GM18873 (cell line): ENCODE measurements at regions not wholly inside any gene's neighbourhood (a gene's known extent, or its start where the extent isn't known, plus 50 kb on each side); places are given as distances from the start of the nearest gene placed in this dataset.
A peak's percentile ranks its signal among the peaks of the same experiment; 100 is the strongest.
"Not testable (repeated sequence)": the region's sequence is repeated elsewhere in the genome, so short reads cannot be mapped to it uniquely, and the experiment has no call there.

ENCODE experiments used
- ATAC-seq: cut with Tn5 transposase; IDR thresholded peaks from one replicate; pipeline ENCODE4 v1.9.1; 2021; ENCODE audit warnings: mild to moderate bottlenecking, moderate library complexity, moderate number of reproducible peaks; ENCODE audit not compliant: unreplicated experiment, low FRiP score

DNA sequence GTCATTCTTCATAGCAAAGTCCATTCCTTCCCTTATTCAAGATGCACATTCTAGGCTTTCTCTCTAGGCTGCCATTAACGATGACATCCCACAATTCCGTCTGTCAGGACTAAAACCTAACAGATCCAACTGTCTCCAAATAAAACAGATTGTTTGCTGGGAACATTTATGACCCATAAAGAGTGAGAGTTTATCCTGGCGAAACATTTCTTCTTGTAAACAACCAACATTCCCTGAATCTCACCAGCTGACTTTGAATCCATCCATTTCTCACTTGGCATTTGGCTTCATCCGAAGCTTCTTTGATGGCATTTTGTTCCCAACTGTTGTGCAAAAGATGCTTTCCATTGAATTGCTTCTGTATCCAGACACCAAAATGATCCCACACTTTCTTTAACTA, 93.1 kb downstream of the OLIG3 start:
- no peak for ATAC-seq

DNA sequence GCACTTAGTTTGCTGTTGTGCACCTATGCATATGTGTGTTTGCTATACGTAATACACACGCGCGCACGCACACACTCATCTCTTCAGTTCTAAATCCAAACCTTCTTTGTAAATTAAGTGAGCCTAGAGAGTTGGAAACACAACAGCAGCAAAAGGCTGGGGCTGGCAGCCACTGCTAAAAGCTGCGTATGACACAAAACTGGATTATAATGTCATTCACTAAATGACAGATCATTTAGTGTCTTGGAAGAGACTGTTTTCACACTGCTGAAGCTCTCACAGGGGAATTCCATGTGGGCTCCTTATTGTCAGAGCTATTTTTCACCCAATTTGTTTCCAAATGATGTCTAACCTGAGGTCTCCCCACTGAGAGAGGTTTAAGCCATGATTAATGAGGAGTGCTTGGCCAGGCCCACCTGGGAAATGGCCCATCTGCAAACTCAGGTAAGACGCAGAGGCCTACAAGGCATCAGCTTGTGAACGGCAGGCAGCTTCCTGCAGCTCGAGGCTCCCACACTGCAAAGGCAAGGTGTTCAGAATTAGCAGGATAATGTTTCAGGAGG, 94.2 kb downstream of the OLIG3 start:
- no peak for ATAC-seq

GRCh38 chr6:137395316-137395715, 98.9 kb downstream of the OLIG3 start:
- ATAC-seq, result no peak

DNA sequence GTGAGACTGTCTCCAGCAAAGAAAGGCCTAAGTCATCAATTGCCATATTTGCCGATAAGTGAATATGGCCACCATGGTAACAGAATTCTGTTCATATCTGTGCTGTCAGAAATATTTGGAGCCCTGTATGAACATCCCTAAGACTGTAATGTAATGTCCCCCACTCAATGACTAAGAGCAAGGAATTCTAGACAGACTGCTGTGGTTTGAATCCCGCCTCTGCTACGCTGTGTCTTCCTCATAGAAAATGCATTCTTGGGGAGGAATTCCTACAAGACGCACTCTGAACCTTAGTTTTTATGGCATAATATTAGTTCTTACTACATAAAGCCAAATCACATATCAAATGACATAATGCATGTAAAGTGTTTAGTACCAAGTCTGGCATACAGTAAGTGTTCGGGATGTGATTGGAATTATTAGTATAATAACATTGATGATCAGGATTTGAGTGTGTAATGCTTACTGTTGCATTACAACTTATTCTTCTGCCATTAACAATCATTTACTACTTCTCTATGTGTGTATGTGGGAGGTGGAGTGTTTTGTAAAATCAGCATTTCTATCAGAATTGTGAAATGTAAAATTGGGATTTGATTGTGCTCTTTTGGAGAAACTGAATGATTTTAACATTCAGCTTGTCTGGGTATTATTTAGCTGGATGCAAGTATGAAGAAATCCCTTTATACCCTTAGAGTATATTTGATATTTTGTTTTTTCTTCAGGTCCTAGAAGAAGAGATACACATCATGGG, 103.0 kb downstream of the OLIG3 start:
- no peak for ATAC-seq

DNA sequence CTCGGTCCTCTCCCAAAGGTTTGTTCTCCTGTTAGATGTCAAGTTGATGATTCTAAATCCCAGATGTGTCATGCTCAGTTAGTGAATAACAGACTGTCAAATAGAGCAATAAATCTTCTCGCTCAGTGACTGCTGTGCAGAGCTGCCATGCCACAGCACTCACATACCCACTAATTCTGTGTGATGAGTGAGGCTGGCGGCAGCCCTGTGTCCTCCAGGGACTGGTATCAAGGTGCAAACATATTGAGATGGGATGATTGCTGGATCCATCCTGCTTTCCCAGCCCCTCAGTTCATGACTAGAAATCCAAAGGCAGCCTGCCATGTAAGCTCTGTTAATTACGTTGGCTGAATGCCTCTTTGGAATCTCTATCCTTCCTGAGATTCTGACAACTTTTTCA, 103.9 kb downstream of the OLIG3 start:
- no peak for ATAC-seq

DNA sequence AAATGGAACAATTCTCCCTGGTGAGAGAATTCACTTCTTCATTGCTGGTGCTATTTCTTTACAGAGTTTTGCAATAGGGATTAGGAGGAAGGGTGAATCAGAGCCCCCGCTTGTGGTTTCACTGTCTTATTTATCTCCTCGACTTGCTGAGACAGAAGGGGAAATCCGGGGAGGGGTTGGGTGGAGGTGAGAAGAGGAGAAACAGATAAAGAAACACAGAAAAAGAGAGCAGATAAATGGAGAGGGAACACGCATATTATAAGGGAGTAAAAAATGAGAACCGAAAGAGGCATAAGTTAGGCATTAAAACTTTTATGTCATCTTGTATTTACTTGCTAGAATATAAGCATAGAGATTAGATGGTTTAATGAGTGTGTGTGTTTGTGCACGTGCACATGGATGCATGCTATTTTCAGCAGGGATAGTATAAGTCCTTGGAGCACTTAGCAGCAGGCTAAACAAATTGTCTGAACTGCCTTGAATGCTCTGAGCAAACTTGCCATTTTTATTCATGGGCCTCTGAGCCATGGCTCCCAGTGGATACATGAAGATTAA, 105.0 kb downstream of the OLIG3 start:
- peak; percentile 46 for ATAC-seq

DNA sequence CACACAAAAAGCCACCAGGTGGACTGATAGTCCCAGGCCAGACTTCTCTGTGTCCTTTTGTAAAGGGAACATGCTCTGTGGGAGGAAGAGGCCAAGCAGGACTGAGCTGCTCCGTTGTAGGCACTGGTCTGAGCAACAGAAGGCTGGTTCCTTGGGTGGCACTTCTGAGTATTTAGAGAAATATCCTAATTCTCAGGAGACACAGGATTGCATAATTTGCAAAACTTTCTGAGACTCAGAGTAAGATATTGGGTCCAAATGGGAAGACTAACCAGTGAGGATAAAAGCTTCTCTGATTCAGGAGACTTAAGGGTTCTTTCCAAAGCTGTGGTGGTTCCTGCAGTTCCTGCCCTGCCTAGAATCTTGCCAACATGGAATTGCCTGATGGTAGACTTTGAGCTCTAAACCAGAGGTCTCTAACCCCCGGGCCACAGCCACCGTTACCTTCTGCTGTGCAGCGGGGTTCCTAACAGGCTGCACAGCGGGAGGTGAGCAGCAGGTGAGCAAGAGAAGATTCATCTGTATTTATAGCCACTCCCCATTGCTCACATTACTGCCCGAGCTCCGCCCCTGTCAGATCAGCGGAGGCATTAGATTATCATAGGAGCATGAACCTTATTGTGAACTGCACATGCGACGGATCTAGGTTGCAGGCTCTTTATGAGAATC, 107.0 kb downstream of the OLIG3 start:
- ATAC-seq, result no peak

- ATAC-seq, result not testable (repeated sequence)
These were observed 110.9 kb downstream of the OLIG3 start for GRCh38 chr6:137383287-137383686.

DNA sequence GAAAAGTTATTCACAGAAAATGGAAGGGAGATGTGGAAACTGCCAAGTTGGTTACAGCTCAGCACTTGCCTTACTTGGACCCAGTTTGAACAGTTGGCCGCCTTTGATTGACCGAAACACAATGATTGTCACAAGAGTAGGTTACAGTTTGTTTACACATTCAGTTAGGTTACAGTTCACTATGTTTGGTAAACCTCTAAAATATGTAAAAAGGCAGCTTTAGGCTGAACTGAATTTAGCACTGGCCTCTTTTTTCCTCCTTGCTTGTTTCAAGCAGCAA, 116.2 kb downstream of the OLIG3 start:
- ATAC-seq, result no peak

DNA sequence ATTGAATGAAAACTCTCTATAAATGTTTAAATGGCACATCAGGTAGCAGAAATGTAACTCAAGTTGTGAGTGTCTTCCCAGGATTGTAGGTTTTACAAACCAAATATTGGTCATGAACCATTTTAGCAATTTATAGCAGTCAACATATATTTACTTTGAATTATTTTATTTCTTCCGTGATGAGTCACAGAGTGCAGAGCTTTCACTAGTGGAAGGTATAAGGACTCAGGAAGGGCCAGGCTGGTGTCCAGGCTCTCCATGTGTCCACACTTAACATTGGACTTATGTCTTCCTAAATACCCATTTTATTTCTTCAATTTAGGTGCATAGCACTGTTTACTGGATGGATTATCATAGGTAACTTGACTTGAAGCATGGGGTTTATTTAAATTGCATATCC, 120.9 kb downstream of the OLIG3 start:
- ATAC-seq, result no peak

- ATAC-seq, result no peak
These were observed 121.7 kb downstream of the OLIG3 start for GRCh38 chr6:137372532-137372931.

DNA sequence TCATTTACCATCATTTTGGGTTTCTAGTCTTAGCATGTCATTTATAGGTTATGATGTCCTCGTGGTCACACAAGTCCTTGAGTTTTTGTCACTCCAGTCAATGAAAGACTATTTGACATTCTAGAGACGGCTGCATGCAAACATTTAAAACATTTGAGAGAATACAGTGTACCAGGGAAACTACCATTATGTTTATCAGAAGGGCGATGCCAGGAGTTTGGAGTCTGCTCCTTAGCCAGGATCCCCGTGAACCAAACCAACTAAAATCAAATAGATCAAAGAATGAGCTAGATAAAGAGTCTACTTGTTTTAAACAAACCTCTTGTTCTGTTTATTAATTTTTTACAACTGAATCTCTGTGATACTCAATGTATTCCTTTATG, 122.6 kb downstream of the OLIG3 start:
- no peak for ATAC-seq

GRCh38 chr6:137370871-137371633, 123.1 kb downstream of the OLIG3 start:
- ATAC-seq, result peak; percentile 66

- ATAC-seq, result no peak
These were observed 125.1 kb downstream of the OLIG3 start for GRCh38 chr6:137369136-137369535.

- no peak for ATAC-seq
These were observed 128.3 kb downstream of the OLIG3 start for GRCh38 chr6:137365707-137366437.

DNA sequence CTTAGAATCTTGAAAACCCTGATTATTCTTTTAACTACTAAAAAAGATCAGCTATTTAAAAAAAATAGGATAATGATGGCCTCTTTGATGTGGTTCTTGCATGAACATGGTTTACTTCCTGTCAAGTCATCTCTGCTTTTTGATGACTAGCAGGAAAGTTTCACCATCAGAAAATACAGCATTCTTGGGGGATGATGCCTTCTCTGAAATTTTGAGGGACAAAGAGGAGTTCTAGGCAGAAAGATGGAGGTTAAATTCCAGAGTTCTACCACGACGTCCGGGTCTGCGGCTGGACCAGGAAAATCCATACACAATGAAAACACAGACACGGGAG, 130.4 kb downstream of the OLIG3 start:
- no peak for ATAC-seq

DNA sequence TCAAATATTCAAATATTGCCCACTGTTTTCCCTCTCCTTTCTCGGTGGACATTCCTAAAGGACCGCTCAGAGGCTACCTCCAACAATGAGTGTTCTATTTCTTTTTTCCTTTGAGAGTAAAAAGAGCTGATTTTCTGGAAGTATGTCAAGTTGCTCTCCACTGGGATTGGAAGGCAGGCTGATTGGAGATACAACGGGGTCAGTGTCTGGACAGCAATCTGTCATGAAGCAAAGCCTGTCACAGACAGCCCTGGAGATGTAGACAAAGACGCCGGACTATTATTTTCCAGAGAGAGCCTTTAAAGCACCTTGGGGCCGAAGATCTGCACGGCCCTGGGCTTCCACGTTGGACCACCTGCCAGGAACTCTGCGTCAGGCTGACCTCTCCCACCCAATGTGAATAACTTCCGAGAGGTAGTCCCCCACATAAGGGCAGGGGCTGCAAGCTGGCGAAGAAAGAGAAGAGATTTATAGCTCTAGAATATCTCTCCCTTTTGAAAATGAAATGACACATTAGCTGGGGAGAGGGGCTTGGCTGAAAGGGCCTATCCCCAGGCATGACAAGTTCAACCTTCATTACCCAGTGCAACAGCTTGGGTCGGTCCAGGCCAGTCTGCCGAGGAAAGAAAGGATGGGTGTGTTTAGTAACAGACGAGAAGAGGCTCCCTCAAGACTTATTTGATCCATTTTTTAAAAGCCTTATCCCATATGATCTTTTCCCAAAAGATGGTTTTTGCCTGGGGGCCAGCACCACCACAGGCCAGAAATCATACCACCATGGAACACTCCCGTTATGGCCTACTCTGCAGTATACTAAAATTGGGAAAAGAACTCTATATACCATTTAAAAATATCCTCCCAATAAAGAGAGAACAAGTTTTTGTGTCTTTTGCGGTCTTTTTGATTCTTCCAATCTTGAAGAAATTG, 131.1 kb downstream of the OLIG3 start:
- no peak for ATAC-seq

- no peak for ATAC-seq
These were observed 132.5 kb downstream of the OLIG3 start for GRCh38 chr6:137361701-137362100.

GRCh38 chr6:137358273-137358672, 135.9 kb downstream of the OLIG3 start:
- no peak for ATAC-seq

- no peak for ATAC-seq
These were observed 136.3 kb downstream of the OLIG3 start for GRCh38 chr6:137357948-137358266.
